GM19240 (cell line): ENCODE measurements at regions not wholly inside any gene's neighbourhood (a gene's known extent, or its start where the extent isn't known, plus 50 kb on each side); places are given as distances from the start of the nearest gene placed in this dataset.
"Not testable (repeated sequence)": the region's sequence is repeated elsewhere in the genome, so short reads cannot be mapped to it uniquely, and the experiment has no call there.

Source experiments
- DNase-seq: peaks from one replicate; pipeline ENCODE4 v3.0.0; 2011; ENCODE audit warnings: low spot score; ENCODE audit not compliant: insufficient read length

GRCh38 chr17:70320673-70321345 is 151.5 kb downstream of the KCNJ2 start:
- DNase-seq, result no peak

- DNase-seq, result no peak
These were observed 152.0 kb downstream of the KCNJ2 start for GRCh38 chr17:70321352-70321751.

GRCh38 chr17:70323269-70323668 is 153.9 kb downstream of the KCNJ2 start:
- no peak for DNase-seq

GRCh38 chr17:70324031-70324430 is 154.7 kb downstream of the KCNJ2 start:
- no peak for DNase-seq

GRCh38 chr17:70327279-70327678 is 157.9 kb downstream of the KCNJ2 start:
- DNase-seq, result no peak

- DNase-seq, result no peak
These were observed 158.4 kb downstream of the KCNJ2 start for GRCh38 chr17:70327723-70328122.

- no peak for DNase-seq
These were observed 160.4 kb downstream of the KCNJ2 start for GRCh38 chr17:70329721-70330120.

- not testable (repeated sequence) for DNase-seq
These were observed 161.7 kb downstream of the KCNJ2 start for GRCh38 chr17:70331066-70331465.

GRCh38 chr17:70332356-70333210 is 163.3 kb downstream of the KCNJ2 start:
- DNase-seq, result no peak

- DNase-seq, result no peak
These were observed 167.1 kb downstream of the KCNJ2 start for GRCh38 chr17:70336411-70336810.

GRCh38 chr17:70338946-70339354 is 169.6 kb downstream of the KCNJ2 start:
- no peak for DNase-seq

GRCh38 chr17:70343114-70343513 is 173.8 kb downstream of the KCNJ2 start:
- DNase-seq, result no peak

- DNase-seq, result no peak
These were observed 175.2 kb downstream of the KCNJ2 start for GRCh38 chr17:70344386-70345060.

- DNase-seq, result no peak
These were observed 175.7 kb downstream of the KCNJ2 start for GRCh38 chr17:70345061-70345460.

- no peak for DNase-seq
These were observed 183.5 kb downstream of the KCNJ2 start for GRCh38 chr17:70352834-70353233.

- DNase-seq, result no peak
These were observed 184.2 kb downstream of the KCNJ2 start for GRCh38 chr17:70353408-70354092.

- no peak for DNase-seq
These were observed 185.9 kb downstream of the KCNJ2 start for GRCh38 chr17:70355185-70355584.

GRCh38 chr17:70357190-70357589 is 187.9 kb downstream of the KCNJ2 start:
- DNase-seq, result no peak

- no peak for DNase-seq
These were observed 195.8 kb downstream of the KCNJ2 start for GRCh38 chr17:70365091-70365583.

- DNase-seq, result no peak
These were observed 197.1 kb downstream of the KCNJ2 start for GRCh38 chr17:70366386-70366785.

- DNase-seq, result no peak
These were observed 198.7 kb downstream of the KCNJ2 start for GRCh38 chr17:70368011-70368410.
